Esophagus muscularis mucosa (tissue), 3 donors: ENCODE measurements at regions not wholly inside any gene's neighbourhood (a gene's known extent, or its start where the extent isn't known, plus 50 kb on each side); places are given as distances from the start of the nearest gene placed in this dataset.

ENCODE experiments used
- CTCF ChIP-seq, 3 experiments: fragments of 200-600 bp in 2 of 3; fragments of 450-650 bp in 1 of 3; sonication (generic) in 2 of 3; IDR thresholded peaks; one replicate each; pipeline ENCODE4 v1.5.1; 2017 to 2019; ENCODE audit warnings: antibody characterized with exemption in 3 of 3, mild to moderate bottlenecking in 2 of 3, moderate library complexity in 1 of 3
- POLR2AphosphoS5 ChIP-seq, 2 donors: sonication (generic); formaldehyde crosslinking; IDR thresholded peaks; one replicate each; pipeline ENCODE4 v1.6.1; 2017; ENCODE audit warnings: antibody characterized with exemption in 2 of 2

- TF ChIP-seq CTCF (IDR thresholded peaks at IDR 0.05) (no peak), POLR2AphosphoS5 (IDR thresholded peaks at IDR 0.05) (no peak)
Measured at GRCh38 chr5:61771062-61771461, 439.0 kb downstream of the ZSWIM6 start.
